ENCODE measurements at regions not wholly inside any gene's neighbourhood (a gene's known extent, or its start where the extent isn't known, plus 50 kb on each side); places are given as distances from the start of the nearest gene placed in this dataset.
"Not testable (repeated sequence)": the region's sequence is repeated elsewhere in the genome, so short reads cannot be mapped to it uniquely, and the experiment has no call there.

GRCh38 chr7:61576-62360, 130.6 kb upstream of the FAM20C start:
- no peak for DNase-seq
- H3K4me3 Mint-ChIP-seq = no peak overlapping the region
- H3K27ac Mint-ChIP-seq = no peak overlapping the region

GRCh38 chr7:62361-63116, 129.8 kb upstream of the FAM20C start:
- Mint-ChIP-seq H3K27me3 (no peaks in the 10 kb centered on the region), H3K4me3 (no peak overlapping the region), H3K27ac (no peak overlapping the region), H3K4me1 (no peaks in the 10 kb centered on the region), H3K9me3 (no peaks in the 10 kb centered on the region), H3K36me3 (no peaks in the 10 kb centered on the region)
- no peak for DNase-seq

More at GRCh38 chr7:61576-62360, 130.6 kb upstream of the FAM20C start:
- Mint-ChIP-seq H3K36me3 (no peaks in the 10 kb centered on the region), H3K4me1 (no peaks in the 10 kb centered on the region), H3K27me3 (no peaks in the 10 kb centered on the region), H3K9me3 (no peaks in the 10 kb centered on the region)

- Mint-ChIP-seq H3K9me3 (no peaks in the 10 kb centered on the region), H3K27ac (no peak overlapping the region), H3K27me3 (no peaks in the 10 kb centered on the region), H3K4me3 (no peak overlapping the region), H3K4me1 (peaks cover 2% of the 10 kb centered on the region), H3K36me3 (no peaks in the 10 kb centered on the region)
- no peak for DNase-seq
Observed at GRCh38 chr7:63117-63480, 129.3 kb upstream of the FAM20C start.

GRCh38 chr7:63521-64021, 128.8 kb upstream of the FAM20C start:
- H3K27me3 Mint-ChIP-seq = no peaks in the 10 kb centered on the region
- no peak overlapping the region for H3K4me3 Mint-ChIP-seq
- H3K27ac Mint-ChIP-seq = no peak overlapping the region
- H3K36me3 Mint-ChIP-seq = no peaks in the 10 kb centered on the region
- peaks cover 2% of the 10 kb centered on the region for H3K4me1 Mint-ChIP-seq
- no peaks in the 10 kb centered on the region for H3K9me3 Mint-ChIP-seq
- DNase-seq = no peak

- Mint-ChIP-seq H3K27ac (no peak overlapping the region), H3K4me1 (peaks cover 2% of the 10 kb centered on the region), H3K9me3 (no peaks in the 10 kb centered on the region), H3K27me3 (no peaks in the 10 kb centered on the region), H3K4me3 (no peak overlapping the region), H3K36me3 (no peaks in the 10 kb centered on the region)
- DNase-seq = no peak
Observed at GRCh38 chr7:64098-64915, 128.1 kb upstream of the FAM20C start.

- DNase-seq = no peak
- no peaks in the 10 kb centered on the region for H3K9me3 Mint-ChIP-seq
- peaks cover 2% of the 10 kb centered on the region for H3K4me1 Mint-ChIP-seq
- no peaks in the 10 kb centered on the region for H3K27me3 Mint-ChIP-seq
- no peak overlapping the region for H3K27ac Mint-ChIP-seq
- H3K4me3 Mint-ChIP-seq = no peak overlapping the region
- no peaks in the 10 kb centered on the region for H3K36me3 Mint-ChIP-seq
Observed at GRCh38 chr7:64916-65341, 127.4 kb upstream of the FAM20C start.

- Mint-ChIP-seq H3K4me1 (peaks cover 2% of the 10 kb centered on the region), H3K36me3 (no peaks in the 10 kb centered on the region), H3K27me3 (no peaks in the 10 kb centered on the region), H3K27ac (no peak overlapping the region), H3K4me3 (no peak overlapping the region), H3K9me3 (no peaks in the 10 kb centered on the region)
- DNase-seq = no peak
Observed at GRCh38 chr7:65554-65953, 126.8 kb upstream of the FAM20C start.

GRCh38 chr7:66296-66695, 126.1 kb upstream of the FAM20C start:
- DNase-seq = no peak
- Mint-ChIP-seq H3K4me3 (no peak overlapping the region), H3K27me3 (no peaks in the 10 kb centered on the region), H3K27ac (no peak overlapping the region), H3K9me3 (no peaks in the 10 kb centered on the region), H3K36me3 (no peaks in the 10 kb centered on the region), H3K4me1 (peaks cover 2% of the 10 kb centered on the region)

- no peak overlapping the region for H3K27ac Mint-ChIP-seq
- H3K9me3 Mint-ChIP-seq = no peaks in the 10 kb centered on the region
- peaks cover 2% of the 10 kb centered on the region for H3K4me1 Mint-ChIP-seq
- no peak overlapping the region for H3K4me3 Mint-ChIP-seq
- no peaks in the 10 kb centered on the region for H3K36me3 Mint-ChIP-seq
- H3K27me3 Mint-ChIP-seq = no peaks in the 10 kb centered on the region
- DNase-seq = no peak
Observed at GRCh38 chr7:66741-67140, 125.6 kb upstream of the FAM20C start.

- Mint-ChIP-seq H3K27me3 (no peaks in the 10 kb centered on the region), H3K4me1 (peaks cover 2% of the 10 kb centered on the region), H3K9me3 (no peaks in the 10 kb centered on the region), H3K27ac (no peak overlapping the region), H3K4me3 (no peak overlapping the region), H3K36me3 (no peaks in the 10 kb centered on the region)
- no peak for DNase-seq
Observed at GRCh38 chr7:67661-68395, 124.5 kb upstream of the FAM20C start.

- DNase-seq = no peak
- no peaks in the 10 kb centered on the region for H3K9me3 Mint-ChIP-seq
- H3K36me3 Mint-ChIP-seq = no peaks in the 10 kb centered on the region
- H3K4me1 Mint-ChIP-seq = peaks cover 2% of the 10 kb centered on the region
- H3K4me3 Mint-ChIP-seq = no peak overlapping the region
- no peak overlapping the region for H3K27ac Mint-ChIP-seq
- no peaks in the 10 kb centered on the region for H3K27me3 Mint-ChIP-seq
Observed at GRCh38 chr7:68629-69028, 123.7 kb upstream of the FAM20C start.

GRCh38 chr7:69052-69451, 123.3 kb upstream of the FAM20C start:
- DNase-seq, H3K4me3 Mint-ChIP-seq, H3K4me1 Mint-ChIP-seq, H3K27me3 Mint-ChIP-seq, H3K36me3 Mint-ChIP-seq, H3K9me3 Mint-ChIP-seq, H3K27ac Mint-ChIP-seq: not testable (repeated sequence)

- H3K27ac Mint-ChIP-seq, H3K36me3 Mint-ChIP-seq: not testable (repeated sequence)
Observed at GRCh38 chr7:69499-70123, 122.8 kb upstream of the FAM20C start.

GRCh38 chr7:70207-70606, 122.2 kb upstream of the FAM20C start:
- H3K27ac Mint-ChIP-seq, DNase-seq, H3K9me3 Mint-ChIP-seq, H3K36me3 Mint-ChIP-seq, H3K4me3 Mint-ChIP-seq, H3K4me1 Mint-ChIP-seq, H3K27me3 Mint-ChIP-seq: not testable (repeated sequence)

More at GRCh38 chr7:69499-70123, 122.8 kb upstream of the FAM20C start:
- H3K9me3 Mint-ChIP-seq, H3K4me1 Mint-ChIP-seq, H3K4me3 Mint-ChIP-seq, H3K27me3 Mint-ChIP-seq, DNase-seq: not testable (repeated sequence)

All from activated naive CD8-positive, alpha-beta T cell treated with anti-CD3 and anti-CD28 coated beads for 36 hours (primary cell).